HG03378 (cell line): ENCODE measurements at regions not wholly inside any gene's neighbourhood (a gene's known extent, or its start where the extent isn't known, plus 50 kb on each side); places are given as distances from the start of the nearest gene placed in this dataset.
A peak's percentile ranks its signal among the peaks of the same experiment; 100 is the strongest.
"Not testable (repeated sequence)": the region's sequence is repeated elsewhere in the genome, so short reads cannot be mapped to it uniquely, and the experiment has no call there.

Source experiments
- ATAC-seq: cut with Tn5 transposase; IDR thresholded peaks from one replicate; pipeline ENCODE4 v1.9.1; 2021; ENCODE audit warnings: mild to moderate bottlenecking, moderate library complexity; ENCODE audit not compliant: unreplicated experiment

DNA sequence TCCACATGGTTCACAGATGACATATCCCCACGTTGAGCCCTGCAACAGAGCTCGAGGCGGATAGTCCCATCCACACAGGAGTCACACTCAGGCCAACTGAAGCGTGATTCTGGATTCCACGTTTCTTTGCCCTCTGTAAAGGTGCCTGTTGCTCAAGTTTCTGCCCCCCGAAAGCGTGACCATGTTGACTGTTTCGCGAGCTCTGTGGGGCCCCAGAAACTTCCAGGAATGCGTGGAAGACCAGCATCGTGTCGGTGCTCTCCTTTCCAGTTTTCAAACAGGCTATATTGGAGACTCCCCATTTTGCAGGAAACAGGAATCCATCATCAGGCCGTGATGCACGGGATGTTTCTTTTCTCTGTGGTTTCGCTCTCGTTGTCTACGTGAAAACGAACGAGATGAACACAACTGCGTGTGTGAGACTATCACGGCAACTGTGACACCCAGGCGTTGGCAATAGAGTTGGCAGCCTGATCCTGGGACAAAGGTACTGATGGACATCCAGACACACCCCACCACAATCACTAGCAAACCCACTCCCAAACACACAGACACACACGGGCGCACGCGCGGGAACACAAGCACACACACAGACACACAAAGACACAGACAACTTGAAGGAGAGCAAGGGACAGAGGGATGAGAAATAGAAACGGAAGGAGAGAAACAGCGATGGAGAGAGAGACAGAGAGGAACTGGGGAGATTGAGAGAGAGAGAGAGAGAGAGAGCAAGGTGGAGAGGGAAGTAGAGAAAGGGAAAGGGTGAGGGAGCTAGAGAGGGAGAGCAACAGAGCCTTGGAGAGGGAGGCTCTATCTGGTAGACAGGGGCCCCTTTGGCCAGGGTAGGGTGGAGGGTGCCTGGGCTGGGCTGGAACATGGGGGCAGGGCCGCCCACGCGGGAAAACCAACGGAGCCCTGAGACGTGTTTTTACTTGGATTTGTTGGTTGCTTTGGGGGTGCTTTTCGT lies 1609.3 kb downstream of the SPATA31A7 start:
- not testable (repeated sequence) for ATAC-seq

DNA sequence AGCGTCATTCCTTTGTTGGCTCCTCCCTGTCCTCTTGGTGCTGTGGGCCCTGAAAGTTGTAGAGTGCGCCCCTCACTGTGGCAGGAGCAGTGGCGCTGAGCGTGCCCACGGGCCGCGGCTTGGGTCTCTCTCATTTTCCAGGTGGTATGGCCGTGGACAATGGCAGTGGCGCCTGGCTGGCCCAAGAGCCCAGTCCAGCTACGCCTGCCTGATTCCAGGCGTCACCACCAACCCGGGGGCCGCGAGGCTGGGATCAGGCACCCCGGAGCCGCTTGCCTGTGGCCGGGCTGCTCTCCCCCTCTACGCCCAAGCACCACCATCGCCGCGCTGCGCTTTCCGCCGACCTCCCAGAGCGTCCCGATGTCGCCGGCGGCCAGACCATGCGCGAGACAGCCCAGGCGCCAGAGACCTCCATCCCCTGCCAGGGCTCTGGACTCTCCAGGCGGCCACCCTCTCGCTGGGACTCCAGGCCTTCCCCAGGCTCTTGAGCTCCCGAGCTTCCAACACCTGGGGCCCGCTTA lies 1610.1 kb downstream of the SPATA31A7 start:
- not testable (repeated sequence) for ATAC-seq

DNA sequence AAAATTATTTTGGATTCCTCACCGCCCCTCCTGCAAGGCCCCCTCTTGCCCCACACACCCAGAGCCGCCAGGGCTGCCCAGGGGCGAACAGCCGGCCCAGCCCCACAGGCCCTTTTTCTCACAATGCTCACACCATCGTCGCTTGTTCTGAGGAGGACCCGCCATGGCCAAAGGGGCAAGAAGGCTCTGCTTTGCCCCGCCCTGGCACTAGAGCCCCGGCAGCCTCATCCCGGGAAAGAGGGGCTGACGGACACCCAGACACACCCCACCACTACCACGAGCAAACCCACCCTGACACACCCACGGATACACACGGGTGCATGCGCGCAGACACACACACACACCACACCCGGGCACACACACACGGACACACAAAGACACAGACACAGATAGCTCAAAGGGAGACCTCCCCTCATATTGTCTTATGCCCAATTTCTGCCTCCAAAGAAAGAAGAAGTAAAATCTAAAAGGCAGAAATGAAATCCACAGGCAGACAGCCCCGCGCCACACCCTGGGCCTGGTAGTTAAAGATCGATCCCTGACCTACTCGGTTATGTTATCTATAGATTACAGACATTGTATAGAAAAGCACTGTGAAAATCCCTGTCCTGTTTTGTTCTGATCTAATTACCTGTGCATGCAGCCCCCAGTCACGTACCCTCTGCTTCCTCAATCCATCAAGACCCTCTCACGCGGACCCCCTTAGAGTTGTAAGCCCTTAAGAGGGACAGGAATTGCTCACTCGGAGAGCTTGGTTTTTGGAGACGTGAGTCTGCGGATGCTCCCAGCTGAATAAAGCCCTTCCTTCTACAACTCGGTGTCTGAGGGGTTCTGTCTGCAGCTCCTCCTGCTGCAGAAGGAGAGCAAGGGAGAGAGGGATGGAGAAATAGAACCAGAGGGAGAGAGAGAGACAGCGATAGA lies 1610.9 kb downstream of the SPATA31A7 start:
- ATAC-seq, result not testable (repeated sequence)

DNA sequence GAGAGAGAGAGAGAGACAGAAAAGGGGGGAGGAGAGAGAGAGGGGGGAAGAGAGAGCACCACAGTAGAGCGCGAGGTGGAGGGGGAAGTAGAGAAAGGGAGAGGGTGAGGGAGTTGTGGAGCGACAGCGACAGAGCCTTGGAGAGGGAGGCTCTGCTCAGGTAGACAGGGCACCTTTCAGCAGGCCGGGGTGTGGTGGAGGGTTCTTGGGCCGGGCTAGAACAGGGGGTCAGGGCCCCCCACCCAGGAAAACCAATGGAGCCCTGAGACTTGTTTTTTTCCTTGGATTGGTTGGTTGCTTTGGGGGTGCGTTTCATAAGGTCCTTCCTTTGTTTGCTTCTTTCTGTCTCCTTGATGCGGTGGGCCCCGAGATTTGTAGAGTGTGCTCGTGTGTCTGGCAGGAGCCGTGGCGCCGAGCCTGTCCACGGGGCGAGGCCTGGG lies 1611.6 kb downstream of the SPATA31A7 start:
- not testable (repeated sequence) for ATAC-seq

DNA sequence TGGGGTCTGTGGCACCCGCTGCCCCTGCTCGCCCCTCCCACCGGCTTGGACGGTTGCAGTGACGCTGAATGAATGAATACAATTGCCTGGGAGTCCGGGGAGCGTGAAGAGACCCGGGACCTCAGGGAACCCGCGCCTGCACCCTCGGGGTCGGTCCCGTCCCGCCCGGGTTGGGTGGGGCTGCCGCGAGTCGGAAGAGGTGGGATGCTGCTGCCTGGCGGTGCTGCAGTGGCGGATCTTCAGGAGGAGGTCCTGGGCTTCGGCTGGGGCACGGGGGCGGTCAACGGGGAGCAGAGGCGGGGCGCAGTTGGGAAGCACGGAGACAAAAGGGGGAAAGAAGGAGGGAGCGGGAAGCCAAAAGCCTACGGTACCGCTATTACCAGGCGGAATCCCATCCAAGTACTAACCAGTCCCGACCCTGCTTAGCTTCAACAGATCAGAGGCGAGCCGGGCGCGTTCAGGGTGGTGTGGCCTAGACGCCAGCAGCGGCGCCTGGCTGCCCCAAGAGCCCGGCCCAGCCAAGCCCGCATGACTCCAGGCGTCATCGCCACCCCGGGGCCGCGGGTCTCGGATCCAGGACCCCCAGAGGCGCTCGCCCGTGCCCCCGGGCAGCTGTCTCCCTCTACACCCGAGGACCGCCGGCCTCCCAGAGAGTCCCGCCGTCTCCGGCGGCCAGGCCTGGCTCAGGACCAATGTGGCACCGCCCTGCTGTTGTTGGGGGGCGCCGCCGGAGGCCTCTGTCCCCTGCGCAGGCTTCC lies 1612.3 kb downstream of the SPATA31A7 start:
- peak; percentile 98 for ATAC-seq

DNA sequence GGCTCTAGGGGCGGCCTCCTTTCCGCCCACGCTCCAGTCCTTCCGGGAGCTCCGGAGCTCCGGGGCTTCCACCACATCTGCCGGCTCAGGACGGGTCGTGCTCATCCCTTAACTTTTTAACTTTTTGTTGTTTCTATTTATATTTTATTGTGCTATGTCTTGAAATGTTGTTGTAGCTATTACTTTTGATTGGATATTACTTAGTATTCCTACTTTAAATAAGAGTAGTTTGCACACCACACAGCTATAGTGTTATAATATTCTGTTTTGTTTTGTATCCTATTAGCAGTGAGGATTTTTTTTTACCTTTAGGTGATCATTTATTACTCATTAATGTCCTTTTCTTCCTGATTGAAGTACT lies 1612.9 kb downstream of the SPATA31A7 start:
- ATAC-seq, result not testable (repeated sequence)

DNA sequence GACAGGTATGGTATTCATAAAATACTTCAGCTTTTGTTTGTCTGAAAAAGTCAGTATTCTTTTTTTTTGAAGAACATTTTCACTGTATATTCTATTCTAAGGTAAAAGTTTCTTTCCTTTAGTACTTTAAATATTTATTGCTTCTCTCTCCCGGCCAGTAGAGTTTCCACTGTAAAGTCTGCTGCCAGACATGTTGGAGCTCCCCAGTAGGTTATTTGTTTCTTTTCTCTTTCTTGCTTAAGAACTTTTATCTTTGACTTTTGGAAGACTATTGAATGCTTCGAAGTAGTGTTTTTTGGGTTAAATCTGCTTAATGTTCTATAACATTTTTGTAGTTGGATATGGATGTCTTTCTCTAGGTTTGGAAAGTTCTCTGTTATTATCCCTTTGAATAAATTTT lies 1613.3 kb downstream of the SPATA31A7 start:
- not testable (repeated sequence) for ATAC-seq

DNA sequence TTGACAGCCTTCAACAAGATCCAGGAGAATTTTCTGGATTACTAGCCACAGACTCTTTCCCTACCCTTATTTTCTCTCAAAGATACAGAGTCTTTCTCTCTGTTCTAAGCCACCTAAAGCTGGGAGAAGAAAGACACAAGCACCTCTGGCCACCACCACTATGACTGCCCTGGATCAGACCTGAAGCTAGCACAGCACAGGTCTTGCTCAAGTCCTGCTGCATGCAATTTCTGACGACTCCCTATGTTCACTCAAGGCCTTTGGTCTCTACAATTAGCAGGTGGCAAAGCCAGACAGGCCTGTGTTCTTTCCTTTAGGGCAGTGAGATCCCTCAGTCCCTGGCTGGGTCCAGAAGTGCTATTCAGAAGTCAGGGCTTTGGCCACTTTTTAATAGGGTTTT lies 1614.5 kb downstream of the SPATA31A7 start:
- ATAC-seq, result not testable (repeated sequence)

DNA sequence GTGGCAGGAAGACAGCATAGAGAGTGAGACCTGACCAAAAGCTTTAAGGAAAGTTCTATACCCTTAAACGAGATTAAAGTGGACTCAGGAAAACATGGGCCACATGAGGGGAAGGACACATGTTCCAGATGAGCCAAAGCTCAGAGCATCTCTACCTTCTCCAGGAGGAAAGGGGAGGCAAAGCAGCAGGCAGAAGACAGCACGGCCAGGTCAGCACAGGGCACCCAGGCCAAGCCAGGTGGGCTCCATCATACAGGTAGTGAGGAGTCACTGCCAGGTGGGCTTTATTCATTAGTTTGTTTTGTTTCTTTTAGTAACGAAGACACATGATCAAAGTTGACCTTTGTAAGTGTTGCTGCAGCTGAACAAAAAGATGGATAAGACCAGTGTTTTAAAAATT lies 1617.6 kb downstream of the SPATA31A7 start:
- ATAC-seq, result not testable (repeated sequence)

DNA sequence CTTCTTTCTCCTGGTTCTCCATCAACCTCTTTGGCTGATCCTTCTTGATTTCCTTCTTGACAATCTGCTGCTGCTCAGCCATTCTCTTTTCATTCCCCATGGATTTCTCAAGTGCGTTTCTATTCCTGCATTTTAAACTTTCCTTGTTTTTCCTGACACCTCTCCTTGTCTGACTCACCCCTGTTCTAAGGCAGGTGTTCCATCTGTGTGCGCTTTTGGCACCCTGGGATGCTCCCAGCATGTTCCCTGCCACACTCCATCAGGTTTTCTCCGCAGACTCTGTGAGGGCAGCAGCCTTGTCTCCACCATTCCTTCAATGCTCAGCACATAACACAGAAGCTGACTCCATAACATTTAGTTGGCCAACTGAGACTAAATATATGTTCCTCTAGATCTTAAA lies 1618.2 kb downstream of the SPATA31A7 start:
- not testable (repeated sequence) for ATAC-seq

DNA sequence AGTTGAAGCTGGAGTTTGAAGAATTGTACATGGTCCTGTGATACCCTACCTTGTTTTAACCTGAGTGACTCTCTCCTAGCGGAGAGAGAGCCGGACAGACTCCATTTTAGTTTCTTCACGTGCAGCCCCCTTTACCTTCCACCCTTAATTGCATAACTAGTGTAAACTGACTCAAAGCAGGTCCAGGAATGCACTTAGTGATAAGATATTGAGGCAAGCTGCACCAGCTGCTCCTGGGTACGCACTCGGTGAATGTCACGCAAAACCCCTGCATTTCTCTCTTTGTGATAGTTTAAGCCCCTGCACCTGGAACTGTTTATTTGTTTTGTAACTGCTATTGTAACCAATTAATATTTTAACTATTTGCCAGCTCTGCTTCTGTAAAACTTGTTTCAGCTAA lies 1620.5 kb downstream of the SPATA31A7 start:
- not testable (repeated sequence) for ATAC-seq

DNA sequence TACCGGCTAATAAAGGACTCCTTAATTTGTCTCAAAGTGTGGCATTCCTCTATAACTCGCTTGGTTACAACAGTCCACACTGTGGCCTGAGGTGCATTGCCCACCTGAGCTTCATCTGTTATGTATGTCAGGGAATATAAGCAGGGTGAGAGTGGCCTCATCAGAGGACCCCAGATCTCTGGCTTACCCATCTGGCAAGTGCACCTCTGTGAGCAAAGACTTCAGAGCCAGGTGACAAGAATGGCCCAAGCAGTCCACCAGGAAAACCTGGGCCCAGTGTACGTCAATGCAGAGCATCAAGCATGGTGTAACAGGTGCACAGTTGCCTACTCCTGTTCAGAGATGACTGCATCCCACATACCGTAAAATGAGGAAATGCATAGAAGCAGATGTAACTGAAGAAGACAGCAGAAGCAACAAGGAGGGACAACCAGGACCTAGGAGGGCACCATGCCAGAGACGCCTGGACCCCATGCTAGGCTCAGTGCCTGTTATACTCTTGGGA lies 1621.0 kb downstream of the SPATA31A7 start:
- not testable (repeated sequence) for ATAC-seq

DNA sequence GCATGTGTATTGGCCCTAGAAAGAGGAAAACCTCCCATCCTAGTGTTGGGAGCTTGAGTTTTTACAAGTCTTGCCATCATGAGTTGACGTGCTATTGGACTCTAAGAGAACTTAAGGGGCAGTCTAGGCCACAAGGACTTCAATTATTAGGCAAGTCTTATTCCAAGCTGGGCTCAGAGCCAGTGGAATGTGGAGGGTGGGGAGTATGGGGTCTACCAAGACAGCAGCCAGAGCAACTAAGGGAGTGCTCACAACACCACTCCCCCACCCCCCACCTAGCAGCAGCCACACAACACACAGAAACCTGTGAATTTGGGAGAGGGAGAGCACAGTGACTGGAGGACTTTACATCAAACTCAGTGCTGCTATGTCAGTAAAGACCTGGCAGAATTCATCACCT lies 1625.6 kb downstream of the SPATA31A7 start:
- ATAC-seq, result not testable (repeated sequence)

DNA sequence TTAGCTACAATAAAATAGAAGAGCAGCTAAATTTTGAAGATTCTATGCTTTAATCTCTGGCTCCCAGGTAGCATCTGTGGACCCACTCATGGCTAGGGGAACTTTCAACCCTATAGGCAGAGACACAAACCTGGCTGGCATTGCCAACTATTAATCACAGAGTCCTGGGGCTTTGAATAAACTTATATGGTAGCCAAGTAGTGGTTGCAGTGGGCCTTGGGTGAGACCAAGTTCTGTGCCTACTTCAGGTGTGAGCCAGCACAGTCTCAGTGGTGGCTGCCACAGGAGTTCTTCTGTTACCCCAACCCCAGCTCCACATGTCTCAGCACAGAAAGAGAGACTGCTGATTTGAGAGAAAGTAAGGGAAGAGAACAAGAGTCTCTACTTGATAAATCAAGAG lies 1626.5 kb downstream of the SPATA31A7 start:
- ATAC-seq, result not testable (repeated sequence)

DNA sequence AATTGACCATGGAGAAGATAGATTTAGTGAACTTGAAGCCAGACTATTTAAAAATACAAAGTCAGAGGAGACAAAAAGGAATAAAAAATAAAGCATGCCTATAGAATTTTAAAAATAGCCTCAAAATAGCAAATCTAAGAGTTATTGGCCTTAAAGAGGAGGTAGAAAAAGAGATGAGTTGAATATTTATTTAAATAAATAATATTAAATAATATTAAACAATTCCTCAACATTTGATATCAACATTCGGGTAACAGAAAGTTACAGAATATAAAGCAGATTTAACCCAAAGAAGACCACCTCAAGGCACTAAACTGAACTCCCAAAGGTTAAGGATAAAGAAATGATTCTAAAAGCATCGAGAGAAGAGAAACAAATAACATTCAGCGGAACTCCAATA lies 1627.4 kb downstream of the SPATA31A7 start:
- ATAC-seq, result not testable (repeated sequence)

DNA sequence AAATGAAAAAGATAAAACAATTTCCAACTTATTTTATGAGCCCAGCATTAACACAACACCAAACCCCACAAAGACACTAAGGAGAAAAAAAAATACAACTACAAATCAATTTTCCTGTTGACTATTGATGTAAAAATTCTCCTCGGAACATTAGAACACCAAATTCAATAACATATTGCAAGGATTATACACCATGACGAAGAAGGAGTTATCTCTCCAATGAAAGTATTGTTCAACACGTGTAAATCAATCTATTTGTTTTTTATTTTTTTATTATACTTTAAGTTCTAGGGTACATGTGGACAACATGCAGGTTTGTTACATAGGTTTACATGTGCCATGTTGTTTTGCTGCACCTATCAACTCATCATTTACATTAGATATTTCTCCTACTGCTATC lies 1632.3 kb downstream of the SPATA31A7 start:
- not testable (repeated sequence) for ATAC-seq

DNA sequence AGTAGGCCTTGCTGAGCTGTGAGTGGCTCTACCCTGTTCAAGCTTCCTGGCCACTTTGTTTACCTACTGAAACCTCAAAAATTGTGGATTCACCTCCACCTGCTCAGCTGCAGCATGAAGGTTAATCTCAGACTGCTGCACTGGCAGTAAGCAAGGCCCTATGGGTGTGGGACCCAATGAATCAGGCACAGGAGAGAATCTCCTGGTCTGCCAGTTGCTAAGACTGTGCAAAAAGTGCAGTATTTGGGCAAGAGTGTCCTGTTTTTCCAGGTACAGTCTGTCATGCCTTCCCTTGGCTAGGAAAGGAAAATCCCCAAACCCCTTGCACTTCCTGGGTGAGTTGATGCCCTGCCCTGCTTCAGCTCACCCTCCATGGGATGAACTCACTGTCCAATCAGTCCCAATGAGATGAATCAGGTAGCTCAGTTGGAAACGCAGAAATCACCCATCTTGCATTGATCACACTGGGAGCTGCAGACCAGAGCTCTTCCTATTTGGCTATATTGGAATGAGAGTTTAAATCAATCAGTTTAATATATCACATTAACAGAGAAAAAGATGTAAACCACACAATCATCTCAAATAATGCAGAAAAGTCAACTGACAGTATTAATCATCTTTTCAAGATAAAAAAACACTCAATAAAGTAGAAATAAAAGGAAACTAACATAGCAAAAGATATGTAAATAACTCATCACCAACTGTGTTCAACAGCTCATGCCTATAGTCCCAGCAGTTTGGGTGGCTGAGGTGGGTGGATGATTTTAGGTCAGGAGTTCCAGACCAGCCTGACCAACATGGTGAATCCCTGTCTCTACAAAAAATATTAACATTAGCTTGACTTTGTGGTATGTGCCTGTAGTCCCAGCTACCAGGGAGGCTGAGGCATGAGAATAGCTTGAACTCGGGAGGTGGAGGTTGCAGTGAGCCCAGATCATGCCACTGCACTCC lies 1638.4 kb downstream of the SPATA31A7 start:
- ATAC-seq, result not testable (repeated sequence)

DNA sequence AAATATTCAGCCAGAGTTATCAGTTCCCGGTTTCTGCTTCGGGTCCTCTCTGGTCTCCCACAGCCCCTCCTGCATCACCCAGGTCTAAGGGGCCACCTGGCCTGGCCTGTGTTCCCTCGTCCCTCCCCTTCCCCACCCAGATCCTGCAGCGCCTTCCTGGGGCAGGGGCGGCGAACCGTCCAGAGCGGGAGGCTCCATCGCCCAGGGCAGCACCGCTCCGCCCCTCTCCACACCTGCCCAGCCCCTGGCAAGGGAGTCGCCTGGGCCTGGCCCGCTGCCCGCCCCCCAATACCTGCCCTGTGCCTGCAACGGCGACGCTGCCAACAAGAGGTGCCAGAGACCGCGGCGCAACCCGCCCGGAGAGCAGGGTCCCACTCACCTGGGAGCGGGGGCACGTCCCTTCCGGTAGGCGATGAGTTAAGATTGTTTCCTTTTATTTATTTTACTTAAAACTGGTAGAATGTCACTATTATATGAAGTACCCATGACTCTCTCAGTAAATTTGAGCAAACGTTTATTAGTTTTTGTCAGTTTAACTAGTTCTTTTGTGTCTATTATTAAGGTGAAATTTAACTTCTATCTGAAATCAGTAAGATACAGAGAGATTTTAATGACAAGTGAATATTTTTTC lies 1641.1 kb downstream of the SPATA31A7 start:
- not testable (repeated sequence) for ATAC-seq
